Parathyroid adenoma (tissue), 2 donors: ENCODE measurements at regions not wholly inside any gene's neighbourhood (a gene's known extent, or its start where the extent isn't known, plus 50 kb on each side); places are given as distances from the start of the nearest gene placed in this dataset.
"Not testable (repeated sequence)": the region's sequence is repeated elsewhere in the genome, so short reads cannot be mapped to it uniquely, and the experiment has no call there.

Experiments
- H2AFZ ChIP-seq: fragments of 300-600 bp; sonication (generic); one replicate; pipeline ENCODE4 v1.7.0; 2017; ENCODE audit warnings: antibody characterized with exemption, mild to moderate bottlenecking
- H3K27ac ChIP-seq: fragments of 300-600 bp; sonication (generic); one replicate; pipeline ENCODE4 v1.7.0; 2017
- H3K27me3 ChIP-seq: fragments of 300-600 bp; sonication (generic); one replicate; pipeline ENCODE4 v1.7.0; 2017; ENCODE audit warnings: low read length; ENCODE audit not compliant: control insufficient read depth, insufficient read depth
- H3K36me3 ChIP-seq: fragments of 300-600 bp; sonication (generic); one replicate; pipeline ENCODE4 v1.7.0; 2017; ENCODE audit warnings: low read length; ENCODE audit not compliant: control insufficient read depth, insufficient read depth
- H3K4me1 ChIP-seq: fragments of 300-600 bp; sonication (generic); one replicate; pipeline ENCODE4 v1.7.0; 2017; ENCODE audit warnings: control low read depth
- H3K4me2 ChIP-seq: fragments of 300-600 bp; sonication (generic); one replicate; pipeline ENCODE4 v1.7.0; 2017; ENCODE audit warnings: low read length
- H3K4me3 ChIP-seq: fragments of 300-600 bp; sonication (generic); one replicate; pipeline ENCODE4 v1.7.0; 2017; ENCODE audit warnings: low read depth, low read length
- H3K79me2 ChIP-seq: fragments of 300-600 bp; sonication (generic); one replicate; pipeline ENCODE4 v1.7.0; 2017; ENCODE audit warnings: control low read depth
- H3K9ac ChIP-seq: fragments of 300-600 bp; sonication (generic); one replicate; pipeline ENCODE4 v1.7.0; 2017; ENCODE audit warnings: mild to moderate bottlenecking
- H3K9me3 ChIP-seq: fragments of 300-600 bp; sonication (generic); one replicate; pipeline ENCODE4 v1.7.0; 2017; ENCODE audit warnings: low read length; ENCODE audit not compliant: control insufficient read depth
- TF ChIP-seq, protein P1 (sequence below): fragments of 300-600 bp; sonication (generic); IDR thresholded peaks from one replicate; pipeline ENCODE4 v1.7.0; 2017; ENCODE audit warnings: antibody characterized with exemption, mild to moderate bottlenecking
- donor health status: primary hyperparathyroidism.

DNA sequence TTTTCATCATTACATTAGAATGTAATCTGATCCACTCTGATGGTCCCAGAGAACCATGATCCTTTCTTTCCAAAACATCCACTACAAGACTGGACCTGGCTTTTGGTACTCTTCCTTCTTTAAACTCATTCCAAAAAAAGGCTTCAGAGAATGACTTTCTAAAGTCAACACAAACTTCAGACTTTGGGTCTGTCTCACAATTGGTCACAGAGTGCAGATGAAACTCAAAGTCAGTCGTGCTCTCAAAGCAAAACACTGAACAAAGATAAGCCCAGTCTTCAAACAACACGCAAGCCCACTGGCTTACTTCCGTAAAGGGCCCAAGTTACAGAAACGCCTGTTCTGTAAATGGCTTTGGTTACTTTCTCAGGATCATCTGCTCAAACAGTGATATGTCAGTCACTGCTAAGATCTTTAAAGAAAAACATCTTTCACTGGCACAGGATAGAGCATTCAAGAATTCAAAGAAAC is 250.9 kb upstream of the MKLN1 start:
- H2AFZ ChIP-seq: no peak overlapping the region
- H3K27ac ChIP-seq: no peak overlapping the region
- H3K4me3 ChIP-seq: no peak overlapping the region
- no peak overlapping the region for H3K9ac ChIP-seq
- no peaks in the 10 kb centered on the region for H3K36me3 ChIP-seq
- no peaks in the 10 kb centered on the region for H3K9me3 ChIP-seq
- peaks cover 60% of the 10 kb centered on the region for H3K79me2 ChIP-seq
- TF ChIP-seq, protein P1, sequence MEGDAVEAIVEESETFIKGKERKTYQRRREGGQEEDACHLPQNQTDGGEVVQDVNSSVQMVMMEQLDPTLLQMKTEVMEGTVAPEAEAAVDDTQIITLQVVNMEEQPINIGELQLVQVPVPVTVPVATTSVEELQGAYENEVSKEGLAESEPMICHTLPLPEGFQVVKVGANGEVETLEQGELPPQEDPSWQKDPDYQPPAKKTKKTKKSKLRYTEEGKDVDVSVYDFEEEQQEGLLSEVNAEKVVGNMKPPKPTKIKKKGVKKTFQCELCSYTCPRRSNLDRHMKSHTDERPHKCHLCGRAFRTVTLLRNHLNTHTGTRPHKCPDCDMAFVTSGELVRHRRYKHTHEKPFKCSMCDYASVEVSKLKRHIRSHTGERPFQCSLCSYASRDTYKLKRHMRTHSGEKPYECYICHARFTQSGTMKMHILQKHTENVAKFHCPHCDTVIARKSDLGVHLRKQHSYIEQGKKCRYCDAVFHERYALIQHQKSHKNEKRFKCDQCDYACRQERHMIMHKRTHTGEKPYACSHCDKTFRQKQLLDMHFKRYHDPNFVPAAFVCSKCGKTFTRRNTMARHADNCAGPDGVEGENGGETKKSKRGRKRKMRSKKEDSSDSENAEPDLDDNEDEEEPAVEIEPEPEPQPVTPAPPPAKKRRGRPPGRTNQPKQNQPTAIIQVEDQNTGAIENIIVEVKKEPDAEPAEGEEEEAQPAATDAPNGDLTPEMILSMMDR: no peak
- no peaks in the 10 kb centered on the region for H3K27me3 ChIP-seq
- peaks cover 10% of the 10 kb centered on the region for H3K4me1 ChIP-seq
- H3K4me2 ChIP-seq: no peak overlapping the region

DNA sequence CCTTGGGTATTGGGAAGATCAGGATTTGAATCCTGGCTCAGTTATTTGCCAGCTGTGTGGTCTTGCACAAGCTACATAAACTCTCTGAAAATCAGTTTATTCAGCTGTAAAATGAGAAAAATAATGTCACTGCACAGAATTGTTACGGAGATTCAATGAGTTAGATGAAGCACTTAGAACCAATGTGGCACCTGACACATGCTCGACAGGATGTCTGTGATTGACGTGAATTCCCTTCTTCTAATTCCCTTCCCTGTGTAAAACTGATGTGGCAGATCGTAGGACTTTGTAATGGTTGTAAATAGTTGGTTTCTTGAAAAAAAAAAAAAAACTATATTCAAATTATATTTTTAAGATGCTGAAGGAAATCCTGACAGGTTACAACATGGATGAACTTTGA is 249.9 kb upstream of the MKLN1 start:
- Histone ChIP-seq H3K4me1 (peaks cover 9% of the 10 kb centered on the region), H3K27ac (no peak overlapping the region)

DNA sequence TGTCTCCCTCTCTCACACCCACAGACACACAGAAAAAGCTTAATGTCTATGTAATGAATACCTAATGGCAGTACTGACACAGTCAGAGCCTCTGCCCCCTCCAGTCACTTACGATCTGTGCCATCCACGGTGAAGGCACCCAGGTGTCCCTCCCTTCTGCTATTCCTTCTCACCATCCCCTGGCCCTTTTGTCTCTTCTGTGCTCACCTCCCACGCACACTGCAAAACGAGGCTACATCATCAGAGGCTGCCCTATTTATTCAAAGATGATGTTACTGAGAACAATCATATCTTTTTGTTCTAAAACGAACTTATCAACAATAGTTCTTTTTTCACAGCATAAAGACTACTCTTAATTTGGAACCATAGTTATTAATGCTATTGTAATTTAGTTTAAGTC is 246.9 kb upstream of the MKLN1 start:
- Histone ChIP-seq H3K27me3 (no peaks in the 10 kb centered on the region), H3K4me3 (no peak overlapping the region), H3K27ac (no peak overlapping the region), H3K79me2 (peaks cover 79% of the 10 kb centered on the region), H3K4me2 (no peak overlapping the region), H2AFZ (no peak overlapping the region), H3K9me3 (no peaks in the 10 kb centered on the region), H3K4me1 (peaks cover 7% of the 10 kb centered on the region), H3K9ac (no peak overlapping the region), H3K36me3 (no peaks in the 10 kb centered on the region)
- TF ChIP-seq, protein P1: no peak

More for the DNA sequence above, 249.9 kb upstream of the MKLN1 start:
- Histone ChIP-seq H2AFZ (no peak overlapping the region), H3K9ac (no peak overlapping the region), H3K27me3 (no peaks in the 10 kb centered on the region), H3K4me3 (no peak overlapping the region), H3K4me2 (no peak overlapping the region), H3K36me3 (no peaks in the 10 kb centered on the region), H3K9me3 (no peaks in the 10 kb centered on the region), H3K79me2 (peaks cover 61% of the 10 kb centered on the region)
- TF ChIP-seq, protein P1: no peak

DNA sequence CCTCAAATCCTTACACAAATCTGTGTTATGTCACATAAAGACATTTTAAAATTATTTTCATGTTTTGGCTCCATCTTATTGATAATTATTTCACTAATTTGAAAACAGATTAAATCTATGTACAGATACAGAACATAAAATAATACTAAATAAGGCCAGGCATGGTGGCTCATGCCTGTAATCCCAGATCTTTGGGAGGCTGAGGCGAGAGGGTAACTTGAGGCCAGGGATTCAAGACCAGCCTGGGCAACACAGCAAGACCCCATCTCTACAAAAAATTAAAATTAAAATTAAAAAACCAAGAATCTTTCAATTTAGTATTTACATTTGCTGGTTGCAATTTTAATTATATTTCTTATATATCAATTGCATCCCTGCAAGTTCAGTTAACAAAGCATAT is 246.4 kb upstream of the MKLN1 start:
- H3K79me2 ChIP-seq: peaks cover 76% of the 10 kb centered on the region
- H2AFZ ChIP-seq: no peak overlapping the region
- no peak overlapping the region for H3K27ac ChIP-seq
- H3K27me3 ChIP-seq: no peaks in the 10 kb centered on the region
- TF ChIP-seq, protein P1: no peak
- H3K4me1 ChIP-seq: peaks cover 7% of the 10 kb centered on the region
- H3K9ac ChIP-seq: no peak overlapping the region
- H3K36me3 ChIP-seq: no peaks in the 10 kb centered on the region
- H3K9me3 ChIP-seq: no peaks in the 10 kb centered on the region
- no peak overlapping the region for H3K4me3 ChIP-seq
- no peak overlapping the region for H3K4me2 ChIP-seq

DNA sequence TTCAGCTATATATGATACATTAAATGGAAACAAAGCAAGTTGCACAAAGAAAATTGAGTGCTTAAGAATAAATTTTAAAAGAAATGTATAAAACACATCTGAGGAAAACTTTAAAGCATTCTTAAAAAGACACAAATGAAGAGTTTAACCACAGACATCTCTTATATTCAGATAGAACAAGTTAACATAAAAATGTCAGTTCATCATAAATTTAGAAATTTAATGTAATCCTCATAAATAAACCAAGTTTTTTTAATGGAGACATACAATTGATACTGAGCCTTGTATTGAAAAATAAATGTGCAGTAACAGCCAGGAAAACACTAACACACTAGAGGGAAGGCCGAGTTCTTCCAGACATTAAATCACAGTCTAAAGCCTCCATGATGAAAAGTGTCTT is 243.9 kb upstream of the MKLN1 start:
- H3K4me1 ChIP-seq: peaks cover 2% of the 10 kb centered on the region

DNA sequence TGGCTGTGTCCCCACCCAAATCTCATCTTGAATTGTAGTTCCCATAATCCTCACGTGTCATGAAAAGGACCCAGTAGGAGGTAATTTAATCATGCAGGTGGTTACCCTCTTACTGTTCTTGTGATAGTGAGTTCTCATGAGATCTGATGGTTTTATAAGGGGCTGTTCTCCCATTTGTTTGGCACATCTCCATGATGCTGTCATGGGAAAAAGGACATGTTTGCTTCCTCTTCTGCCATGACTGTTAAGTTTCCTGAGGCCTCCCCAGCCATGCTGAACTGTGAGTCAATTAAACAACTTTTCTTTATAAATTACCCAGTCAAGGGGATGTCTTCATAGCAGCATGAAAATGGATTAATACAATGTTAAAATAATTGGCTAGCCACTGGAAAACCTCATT is 243.3 kb upstream of the MKLN1 start:
- not testable (repeated sequence) for H2AFZ ChIP-seq, H3K4me2 ChIP-seq, H3K27me3 ChIP-seq, H3K4me1 ChIP-seq, H3K4me3 ChIP-seq, H3K9ac ChIP-seq, H3K36me3 ChIP-seq, H3K9me3 ChIP-seq, H3K27ac ChIP-seq
- peaks cover 63% of the 10 kb centered on the region for H3K79me2 ChIP-seq

More for the DNA sequence above, 243.9 kb upstream of the MKLN1 start:
- Histone ChIP-seq H3K79me2 (peaks cover 66% of the 10 kb centered on the region), H3K9me3 (no peaks in the 10 kb centered on the region), H2AFZ (no peak overlapping the region), H3K4me3 (no peak overlapping the region), H3K9ac (no peak overlapping the region), H3K4me2 (no peak overlapping the region), H3K27ac (no peak overlapping the region), H3K27me3 (no peaks in the 10 kb centered on the region), H3K36me3 (no peaks in the 10 kb centered on the region)
- TF ChIP-seq, protein P1: no peak
